LNCAP (cell line): ENCODE measurements at regions not wholly inside any gene's neighbourhood (a gene's known extent, or its start where the extent isn't known, plus 50 kb on each side); places are given as distances from the start of the nearest gene placed in this dataset.

ENCODE experiments used
- TF ChIP-seq, protein P1 (sequence below): fragments of 450-650 bp; IDR thresholded peaks from 2 replicates; pipeline ENCODE4 v1.5.1; 2017; ENCODE audit warnings: mild to moderate bottlenecking

GRCh38 chr9:73782166-73782565, 630.5 kb downstream of the ANXA1 start:
- TF ChIP-seq, protein P1, sequence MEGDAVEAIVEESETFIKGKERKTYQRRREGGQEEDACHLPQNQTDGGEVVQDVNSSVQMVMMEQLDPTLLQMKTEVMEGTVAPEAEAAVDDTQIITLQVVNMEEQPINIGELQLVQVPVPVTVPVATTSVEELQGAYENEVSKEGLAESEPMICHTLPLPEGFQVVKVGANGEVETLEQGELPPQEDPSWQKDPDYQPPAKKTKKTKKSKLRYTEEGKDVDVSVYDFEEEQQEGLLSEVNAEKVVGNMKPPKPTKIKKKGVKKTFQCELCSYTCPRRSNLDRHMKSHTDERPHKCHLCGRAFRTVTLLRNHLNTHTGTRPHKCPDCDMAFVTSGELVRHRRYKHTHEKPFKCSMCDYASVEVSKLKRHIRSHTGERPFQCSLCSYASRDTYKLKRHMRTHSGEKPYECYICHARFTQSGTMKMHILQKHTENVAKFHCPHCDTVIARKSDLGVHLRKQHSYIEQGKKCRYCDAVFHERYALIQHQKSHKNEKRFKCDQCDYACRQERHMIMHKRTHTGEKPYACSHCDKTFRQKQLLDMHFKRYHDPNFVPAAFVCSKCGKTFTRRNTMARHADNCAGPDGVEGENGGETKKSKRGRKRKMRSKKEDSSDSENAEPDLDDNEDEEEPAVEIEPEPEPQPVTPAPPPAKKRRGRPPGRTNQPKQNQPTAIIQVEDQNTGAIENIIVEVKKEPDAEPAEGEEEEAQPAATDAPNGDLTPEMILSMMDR = no peak

GRCh38 chr9:73799446-73799845, 647.8 kb downstream of the ANXA1 start:
- TF ChIP-seq, protein P1 = no peak

GRCh38 chr9:73805111-73805510, 653.4 kb downstream of the ANXA1 start:
- TF ChIP-seq, protein P1 = no peak

DNA sequence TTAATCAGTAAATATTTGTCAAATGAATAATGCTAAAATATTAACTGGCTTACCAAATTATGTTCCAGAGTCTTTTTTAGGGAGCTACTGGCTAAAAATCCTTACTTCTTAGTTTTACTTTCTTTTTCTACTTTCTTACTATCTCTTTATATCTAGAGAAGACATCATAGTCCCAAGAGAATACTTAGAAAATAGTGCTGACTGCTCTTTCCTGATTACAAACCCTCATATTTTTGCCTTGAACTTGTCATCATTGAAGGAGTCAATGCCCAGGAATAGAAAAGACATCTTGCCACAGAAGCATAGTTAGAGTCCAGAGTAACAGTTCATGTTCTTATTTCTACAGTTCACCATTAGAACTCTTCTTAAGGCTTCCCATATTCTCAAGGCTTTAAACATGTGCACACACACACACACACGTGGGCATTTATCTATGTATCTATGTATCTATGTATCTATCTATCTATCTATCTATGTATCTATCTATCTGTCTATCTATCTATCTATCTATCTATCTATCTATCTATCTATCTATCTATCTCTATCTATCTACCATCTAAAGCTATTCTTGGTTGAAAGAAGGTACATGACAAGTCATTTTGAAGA, 654.3 kb downstream of the ANXA1 start:
- TF ChIP-seq, protein P1 = no peak

DNA sequence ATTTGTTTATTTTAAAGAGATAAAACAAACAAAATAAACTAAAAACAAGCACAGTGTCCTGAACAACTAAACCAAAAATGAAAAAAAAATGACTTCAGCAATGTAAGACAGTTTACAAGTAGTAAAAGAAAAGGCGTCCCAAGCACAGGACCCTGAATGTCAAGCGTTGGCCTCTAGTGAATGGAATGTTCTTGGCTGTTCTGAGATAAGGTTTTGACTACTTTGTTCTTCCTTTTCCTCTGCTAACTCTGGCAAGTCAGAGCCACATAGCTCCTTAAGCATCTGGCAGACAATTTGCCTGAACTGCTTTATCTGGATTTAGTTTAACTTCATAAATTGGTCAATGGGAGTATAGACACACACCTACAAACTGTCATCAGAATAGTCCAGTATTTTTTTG, 655.2 kb downstream of the ANXA1 start:
- TF ChIP-seq, protein P1 = no peak

GRCh38 chr9:73807952-73808351, 656.3 kb downstream of the ANXA1 start:
- TF ChIP-seq, protein P1 = no peak

GRCh38 chr9:73810585-73811215, 659.0 kb downstream of the ANXA1 start:
- TF ChIP-seq, protein P1 = no peak
